ENCODE measurements at regions not wholly inside any gene's neighbourhood (a gene's known extent, or its start where the extent isn't known, plus 50 kb on each side); places are given as distances from the start of the nearest gene placed in this dataset.

- H3K9me3 ChIP-seq (ENCODE audit: control insufficient read depth, insufficient read depth, low read length), result 0 out of 2 replicates have a peak, but pooled peaks cover 2% of the 10 kb centered on the region
- no peaks in the 10 kb centered on the region for H3K4me1 ChIP-seq (ENCODE audit: control insufficient read depth, insufficient read depth, low read length)
- ChIA-PET CTCF (no interaction called here), POLR2A (ENCODE audit: unreplicated experiment) (no interaction called here)
- no peak overlapping the region for H3K4me2 ChIP-seq (ENCODE audit: low read depth, low read length)
- ATAC-seq (ENCODE audit: low read depth), result no peak
- DNase-seq, result no peak
- no peak overlapping the region for H4K91ac ChIP-seq (ENCODE audit: insufficient read depth, low read depth, low read length)
- H4K20me1 ChIP-seq (ENCODE audit: insufficient read depth, low read length), result no peaks in the 10 kb centered on the region
- no peak overlapping the region for H3K27ac ChIP-seq (ENCODE audit: insufficient read depth, low read length)
- TF ChIP-seq RFX5 (IDR thresholded peaks at IDR 0.05; ENCODE audit: low read depth, low read length), result no peak
- no peak for TF ChIP-seq RAD21 (IDR thresholded peaks at IDR 0.05; ENCODE audit: low read length)
- TF ChIP-seq CEBPB (IDR thresholded peaks at IDR 0.05; ENCODE audit: low read depth, low read length), result no peak
- no peak for TF ChIP-seq ELK1 (IDR thresholded peaks at IDR 0.05; ENCODE audit: borderline replicate concordance, low read depth, low read length)
- TF ChIP-seq BHLHE40 (IDR thresholded peaks at IDR 0.05; ENCODE audit: low read depth, low read length), result no peak
- TF ChIP-seq SMC3 (IDR thresholded peaks at IDR 0.05; ENCODE audit: low read depth, low read length), result no peak
- no peak for TF ChIP-seq MXI1 (IDR thresholded peaks at IDR 0.05; ENCODE audit: borderline replicate concordance, low read depth, low read length)
- TF ChIP-seq RCOR1 (IDR thresholded peaks at IDR 0.05; ENCODE audit: insufficient replicate concordance, low read length), result no peak
- no peak for TF ChIP-seq MAZ (IDR thresholded peaks at IDR 0.05; ENCODE audit: borderline replicate concordance, low read depth, low read length)
- no peak for TF ChIP-seq POLR2A (IDR thresholded peaks at IDR 0.05; ENCODE audit: low read depth, low read length)
- TF ChIP-seq MAFK (IDR thresholded peaks at IDR 0.05; ENCODE audit: low read depth, low read length), result no peak
- no peak for TF ChIP-seq FOS (IDR thresholded peaks at IDR 0.05; ENCODE audit: low read depth, low read length)
- no peak for TF ChIP-seq NFE2L2 (IDR thresholded peaks at IDR 0.05; ENCODE audit: low read depth, low read length)
- TF ChIP-seq USF2 (IDR thresholded peaks at IDR 0.05; ENCODE audit: low read depth, low read length), result no peak
- TF ChIP-seq CTCF (conservative IDR thresholded peaks at IDR 0.05; ENCODE audit: low read depth, low read length), result no peak
- no peak for TF ChIP-seq CHD1 (IDR thresholded peaks at IDR 0.05; ENCODE audit: low read depth, low read length)
- no peak overlapping the region for H3K9ac ChIP-seq (ENCODE audit: low read depth, low read length)
- no peaks in the 10 kb centered on the region; the same call in 1 of the 2 replicates for H3K9me1 ChIP-seq (ENCODE audit: insufficient read depth, low read length)
- no peaks in the 10 kb centered on the region for H3K36me3 ChIP-seq (ENCODE audit: control insufficient read depth, insufficient read depth, low read length)
- H2BK20ac ChIP-seq (ENCODE audit: low read depth, low read length), result no peak overlapping the region
- H2AFZ ChIP-seq (replicated peaks; ENCODE audit: low read length, poor library complexity), result no peak overlapping the region
- H3K23ac ChIP-seq (ENCODE audit: low read depth, low read length), result no peak overlapping the region
- no peak overlapping the region for H2BK15ac ChIP-seq (ENCODE audit: low read depth, low read length)
- H3K79me1 ChIP-seq (ENCODE audit: low read depth in 1 of 2, low read length in 2 of 2), result no peaks in the 10 kb centered on the region
- H2BK5ac ChIP-seq (ENCODE audit: low read depth, low read length, poor library complexity, severe bottlenecking), result no peak overlapping the region
- no peak overlapping the region for H2AK9ac ChIP-seq (replicated peaks; ENCODE audit: low read depth, low read length, poor library complexity)
- no peak overlapping the region for H3K4ac ChIP-seq (ENCODE audit: low read depth, low read length)
- WGBS, 2 experiments (ENCODE audit: extremely low coverage in 2 of 2, insufficient read length in 1 of 2), result no CpG with 5 or more reads among the region's 3 CpGs
- no peak overlapping the region for H3K56ac ChIP-seq (ENCODE audit: extremely low read depth, insufficient read depth, low read length)
- intact Hi-C loops (cut with micrococcal nuclease) (no loop called here), in situ Hi-C loops (cut with MboI; ENCODE audit: low sequenced_read_pairs) (no loop called here), dilution Hi-C loops (cut with HindIII; ENCODE audit: low sequenced_read_pairs, unreplicated experiment) (no loop called here)
- H3K4me3 ChIP-seq (ENCODE audit: insufficient read depth, low read depth, low read length), result no peak overlapping the region
- no peak overlapping the region for H4K8ac ChIP-seq (ENCODE audit: low read depth in 2 of 2, low read length in 2 of 2)
- no peak overlapping the region for H3K14ac ChIP-seq (replicated peaks; ENCODE audit: low read depth, low read length)
- no TSS peak for BruUV-seq (replicated peaks)
- H3K27me3 ChIP-seq (ENCODE audit: control insufficient read depth, insufficient read depth, low read length), result peaks cover 47% of the 10 kb centered on the region
- no peak overlapping the region for H2AK5ac ChIP-seq (ENCODE audit: low read depth, low read length)
- no peak overlapping the region for H3K18ac ChIP-seq (ENCODE audit: low read depth, low read length)
- H4K5ac ChIP-seq (ENCODE audit: low read depth, low read length), result no peak overlapping the region
- H2BK120ac ChIP-seq (ENCODE audit: low read depth, low read length), result no peak overlapping the region
Measured at GRCh38 chr13:50671497-50671850, 172.0 kb downstream of the DLEU7 start.
